ENCODE measurements at regions not wholly inside any gene's neighbourhood (a gene's known extent, or its start where the extent isn't known, plus 50 kb on each side); places are given as distances from the start of the nearest gene placed in this dataset.
A peak's percentile ranks its signal among the peaks of the same experiment; 100 is the strongest.

GRCh38 chr2:76211991-76212985 lies 501.6 kb upstream of the GCFC2 start:
- no peak for TF ChIP-seq CTCF (conservative IDR thresholded peaks at IDR 0.05; ENCODE audit: control insufficient read depth, insufficient read depth, low read depth, low read length)
- no peak overlapping the region for H3K4me3 ChIP-seq (ENCODE audit: control insufficient read depth, low read depth, low read length)
- DNase-seq (ENCODE audit: low read depth), result no peak

GRCh38 chr2:76210551-76210950 lies 499.8 kb upstream of the GCFC2 start:
- no peak for DNase-seq (ENCODE audit: low read depth)
- H3K4me3 ChIP-seq (ENCODE audit: control insufficient read depth, low read depth, low read length), result no peak overlapping the region
- TF ChIP-seq CTCF (conservative IDR thresholded peaks at IDR 0.05; ENCODE audit: control insufficient read depth, insufficient read depth, low read depth, low read length), result no peak

- H3K4me3 ChIP-seq (ENCODE audit: control insufficient read depth, low read depth, low read length), result no peak overlapping the region
- TF ChIP-seq CTCF (conservative IDR thresholded peaks at IDR 0.05; ENCODE audit: control insufficient read depth, insufficient read depth, low read depth, low read length), result no peak
- DNase-seq (ENCODE audit: low read depth), result no peak
Observed at GRCh38 chr2:76204048-76204447, 493.3 kb upstream of the GCFC2 start.

GRCh38 chr2:76202866-76203265 lies 492.2 kb upstream of the GCFC2 start:
- TF ChIP-seq CTCF (conservative IDR thresholded peaks at IDR 0.05; ENCODE audit: control insufficient read depth, insufficient read depth, low read depth, low read length), result no peak
- H3K4me3 ChIP-seq (ENCODE audit: control insufficient read depth, low read depth, low read length), result no peak overlapping the region
- DNase-seq (ENCODE audit: low read depth), result no peak

- peak; percentile 70 for TF ChIP-seq CTCF (conservative IDR thresholded peaks at IDR 0.05; ENCODE audit: control insufficient read depth, insufficient read depth, low read depth, low read length)
- no peak overlapping the region for H3K4me3 ChIP-seq (ENCODE audit: control insufficient read depth, low read depth, low read length)
- peak; percentile 69 for DNase-seq (ENCODE audit: low read depth)
Observed at GRCh38 chr2:76197842-76198448, 487.2 kb upstream of the GCFC2 start.

GRCh38 chr2:76197428-76197827 lies 486.7 kb upstream of the GCFC2 start:
- no peak for TF ChIP-seq CTCF (conservative IDR thresholded peaks at IDR 0.05; ENCODE audit: control insufficient read depth, insufficient read depth, low read depth, low read length)
- no peak for DNase-seq (ENCODE audit: low read depth)
- no peak overlapping the region for H3K4me3 ChIP-seq (ENCODE audit: control insufficient read depth, low read depth, low read length)

Measured in fibroblast of mammary gland (primary cell).